ENCODE measurements at regions not wholly inside any gene's neighbourhood (a gene's known extent, or its start where the extent isn't known, plus 50 kb on each side); places are given as distances from the start of the nearest gene placed in this dataset.

DNA sequence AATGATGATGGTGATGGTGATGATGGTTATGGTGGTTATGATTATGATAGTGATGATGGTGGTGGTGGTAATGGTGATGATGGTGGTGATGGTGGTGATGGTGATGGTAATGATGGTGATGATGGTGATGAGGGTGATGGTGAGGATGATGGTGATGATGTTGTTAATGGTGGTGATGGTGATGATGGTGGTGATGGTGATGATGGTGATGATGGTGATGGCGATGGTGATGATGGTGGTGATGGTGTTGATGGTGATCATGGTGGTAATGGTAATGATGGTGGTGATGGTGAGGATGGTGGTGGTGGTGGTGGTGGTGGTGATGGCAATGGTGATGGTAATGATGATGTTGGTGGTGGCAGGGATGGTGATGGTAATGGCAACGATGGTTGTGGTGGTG lies 1222.5 kb downstream of the BRD1 start:
- no peak for DNase-seq

DNA sequence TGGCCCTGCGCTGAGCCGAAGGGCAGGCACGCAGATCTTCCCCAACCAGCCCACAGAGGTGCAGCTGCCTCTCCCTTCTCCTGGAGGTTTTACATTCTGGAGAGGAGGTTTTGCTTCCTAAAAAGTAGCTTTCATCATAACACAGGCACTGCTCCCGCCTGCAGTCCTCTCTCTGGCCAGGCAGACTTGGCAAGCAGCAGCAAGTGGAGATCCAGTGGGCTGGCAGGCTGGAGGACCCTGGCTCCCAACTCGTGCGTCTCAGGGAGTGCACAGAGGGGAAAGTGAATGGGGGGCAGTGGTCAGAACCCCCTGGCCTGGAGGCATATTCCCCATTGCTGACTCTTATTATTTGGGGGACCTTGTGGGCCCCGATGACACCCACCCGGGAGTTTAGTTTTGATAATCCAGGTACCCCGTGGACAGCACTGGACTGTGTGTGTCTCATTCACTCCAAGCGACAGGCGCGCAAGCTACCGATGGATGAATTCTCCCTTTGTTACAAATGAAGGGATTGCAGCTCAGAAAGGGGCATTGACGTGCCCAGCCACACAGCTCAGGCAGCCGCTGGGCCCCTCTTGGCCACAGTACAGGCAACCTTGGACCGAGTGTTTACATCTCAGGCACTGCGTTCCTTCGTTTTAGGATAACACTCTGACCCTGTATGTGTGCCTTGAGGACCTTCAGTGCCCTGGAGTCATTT lies 1223.9 kb downstream of the BRD1 start:
- no peak for DNase-seq

DNA sequence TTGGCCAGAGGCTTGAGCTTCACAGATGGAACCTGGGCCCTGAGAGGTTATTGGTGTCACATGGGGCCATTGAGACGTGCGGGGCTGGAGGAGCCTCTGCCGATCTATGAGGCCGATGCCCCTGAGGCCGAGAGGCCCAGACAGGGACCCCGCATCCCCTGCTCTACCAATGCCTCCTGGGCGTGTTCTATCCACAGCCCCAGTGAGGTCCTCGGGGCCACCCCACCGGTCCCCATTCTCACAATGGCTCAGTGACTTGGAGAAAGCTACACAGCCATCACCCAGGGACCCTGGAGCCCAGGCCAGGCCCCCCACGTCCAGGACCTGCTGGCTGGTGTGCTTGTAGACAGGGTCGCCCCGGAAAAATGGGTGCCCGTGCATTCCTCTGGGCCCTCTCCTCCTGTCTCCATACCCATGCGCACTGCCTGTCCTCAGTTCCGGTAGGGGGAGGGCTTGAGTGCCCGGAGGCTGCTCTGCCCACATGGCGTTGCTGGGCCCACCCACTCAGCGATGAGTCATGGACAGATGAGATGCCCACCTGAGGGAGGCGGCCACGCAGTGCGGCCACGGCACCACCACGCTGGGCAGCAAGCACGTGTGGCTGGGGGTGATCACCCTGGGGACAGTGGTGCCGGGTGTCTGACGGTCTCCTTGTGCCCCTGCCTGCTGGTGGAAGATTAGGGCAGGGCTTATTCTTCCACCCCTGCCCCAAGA lies 1224.7 kb downstream of the BRD1 start:
- no peak for DNase-seq

DNA sequence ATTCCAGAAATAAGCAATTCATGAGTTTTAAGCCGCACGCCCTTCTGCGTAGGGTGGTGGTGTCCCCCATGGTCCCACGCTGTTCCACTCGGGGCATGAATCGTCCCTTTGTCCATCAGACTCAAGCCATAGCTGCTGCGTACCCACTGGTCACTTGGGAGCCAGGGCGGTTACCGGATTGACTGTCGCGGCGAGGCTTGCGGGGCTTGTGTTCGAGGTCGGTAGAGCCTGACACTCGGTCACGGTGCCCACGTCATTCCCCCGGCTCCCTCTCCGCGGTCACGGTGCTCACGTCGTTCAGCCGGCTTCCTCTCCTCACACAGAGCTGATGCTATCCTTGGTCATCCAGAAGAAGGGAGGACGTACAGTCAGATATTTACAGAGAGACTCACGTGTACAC lies 1227.0 kb downstream of the BRD1 start:
- no peak for DNase-seq

DNA sequence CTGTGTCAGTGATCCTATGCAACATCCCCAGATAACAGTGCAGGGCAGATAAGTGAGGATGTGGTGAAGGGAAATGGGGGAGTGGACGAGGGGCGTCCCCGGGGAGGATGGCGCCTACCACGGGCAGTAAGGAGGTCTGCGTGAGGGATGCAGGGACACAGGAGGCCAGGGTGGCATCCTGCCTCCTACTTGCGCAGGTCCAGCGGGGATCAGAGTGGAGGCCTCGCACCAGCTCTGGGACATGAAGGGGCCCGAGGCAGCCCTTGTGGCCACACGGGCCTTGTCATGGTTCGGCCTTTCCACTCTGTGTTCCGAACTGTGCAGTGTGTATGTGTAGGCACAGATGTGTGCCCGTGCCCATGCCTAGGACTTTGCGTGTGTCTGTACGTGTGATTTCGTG lies 1227.5 kb downstream of the BRD1 start:
- no peak for DNase-seq

DNA sequence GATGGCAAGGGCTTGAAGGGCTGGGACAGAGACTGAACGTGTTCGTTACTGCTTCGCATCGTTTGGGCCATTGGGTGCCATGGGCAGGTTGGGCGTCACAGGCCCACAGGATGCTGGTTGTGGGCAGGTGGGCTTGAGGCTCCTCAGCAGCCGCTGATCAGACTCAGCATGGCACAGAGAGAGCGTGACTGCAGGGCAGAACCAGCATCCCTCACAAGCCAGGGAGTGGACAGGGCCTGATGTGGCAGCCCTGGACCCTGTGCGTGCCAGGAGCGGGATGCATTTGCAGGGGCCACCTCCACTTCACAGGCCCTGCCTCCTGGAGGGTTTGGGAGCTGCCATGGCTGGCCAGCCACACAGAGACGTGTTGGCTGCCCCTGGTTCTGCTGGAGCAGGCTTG lies 1228.3 kb downstream of the BRD1 start:
- DNase-seq, result no peak

DNA sequence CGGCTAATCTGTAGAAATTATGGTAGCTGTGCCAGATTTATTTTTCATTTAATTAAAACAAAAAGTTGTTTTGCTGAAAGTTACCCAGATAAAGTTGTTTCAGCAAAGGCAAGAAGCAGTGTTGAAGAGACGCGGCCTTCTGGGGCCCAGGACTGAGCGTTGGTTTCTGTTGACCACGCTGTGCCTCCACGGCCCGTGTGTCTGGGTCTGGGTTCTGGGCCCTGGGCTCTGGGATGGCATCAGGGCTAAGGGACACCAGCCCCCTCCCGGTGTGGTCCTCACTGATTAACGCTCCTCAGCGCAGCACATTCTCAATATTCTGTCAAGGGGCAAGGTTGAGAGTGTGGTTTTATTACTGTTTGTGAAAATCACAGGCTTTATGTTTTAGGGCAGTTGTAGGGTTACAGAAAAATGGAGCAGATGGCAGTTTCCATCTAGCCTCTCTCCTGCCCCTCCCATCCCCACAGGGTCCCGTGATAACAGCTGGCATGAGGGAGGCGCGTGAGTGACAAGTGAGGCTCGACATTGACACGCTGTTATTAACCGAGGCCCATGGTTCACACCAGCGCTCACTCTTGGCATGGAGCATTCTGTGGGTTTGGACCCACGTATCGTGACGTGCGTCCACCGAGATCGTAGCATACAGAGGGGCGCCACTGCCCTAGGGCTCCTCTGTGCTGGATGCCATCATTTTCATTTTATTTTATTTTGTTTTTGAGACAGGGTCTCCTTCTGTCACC lies 1231.4 kb downstream of the BRD1 start:
- DNase-seq, result no peak

DNA sequence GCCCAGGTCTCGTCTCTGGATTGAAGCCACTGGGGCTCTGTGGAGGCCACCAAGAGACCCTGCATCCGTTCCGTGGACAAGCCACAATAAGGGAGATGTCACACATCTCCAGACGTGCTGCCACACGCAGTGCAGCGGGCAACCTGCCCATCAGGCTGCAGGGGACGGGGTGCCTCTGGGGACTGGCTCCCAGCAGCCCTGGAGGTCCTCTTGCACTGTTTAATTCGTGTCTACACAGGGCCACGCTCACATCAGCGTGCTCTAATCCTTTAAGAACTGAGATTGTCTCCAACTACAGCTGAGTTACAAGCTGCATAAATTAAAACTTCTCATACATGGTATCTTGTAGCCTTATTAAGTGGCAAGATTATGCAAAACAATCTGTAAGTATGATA lies 1232.2 kb downstream of the BRD1 start:
- no peak for DNase-seq

DNA sequence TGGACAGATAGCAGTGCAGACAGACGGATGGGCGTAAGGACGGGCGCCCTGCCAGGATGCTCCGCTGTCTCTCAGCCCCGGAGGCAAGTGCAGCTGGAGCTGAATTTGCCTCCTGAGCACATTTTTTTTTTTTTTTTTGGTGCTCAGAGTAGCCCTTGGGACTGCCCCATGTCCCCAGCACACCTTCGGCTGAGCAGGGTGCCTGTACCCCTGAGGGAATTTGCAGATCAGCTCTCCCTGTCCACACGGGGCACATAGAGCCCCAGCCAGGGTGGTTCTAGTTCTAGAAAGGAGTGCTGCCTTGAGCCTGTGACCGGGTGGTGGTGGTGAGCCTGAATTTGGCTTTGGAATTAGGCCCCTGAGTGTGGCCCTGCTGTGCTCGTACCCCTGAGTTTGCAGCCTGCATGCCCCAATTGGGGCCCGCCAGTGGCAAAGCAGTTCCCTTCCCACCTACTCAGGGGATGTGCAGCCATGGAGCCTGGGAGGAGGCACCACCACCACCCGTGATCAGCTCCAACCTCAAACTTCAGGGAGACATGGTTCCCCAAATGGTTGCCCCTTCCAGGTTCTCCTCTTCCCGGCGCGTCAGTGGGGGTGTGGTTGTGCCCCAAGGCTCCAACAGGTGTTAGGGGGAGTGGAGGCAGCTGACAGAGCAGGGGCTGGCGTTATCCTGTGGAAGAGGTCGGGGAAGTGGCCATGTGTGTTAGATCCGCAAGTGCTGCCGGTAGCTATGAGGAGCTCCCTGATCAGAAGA lies 1232.7 kb downstream of the BRD1 start:
- no peak for DNase-seq

DNA sequence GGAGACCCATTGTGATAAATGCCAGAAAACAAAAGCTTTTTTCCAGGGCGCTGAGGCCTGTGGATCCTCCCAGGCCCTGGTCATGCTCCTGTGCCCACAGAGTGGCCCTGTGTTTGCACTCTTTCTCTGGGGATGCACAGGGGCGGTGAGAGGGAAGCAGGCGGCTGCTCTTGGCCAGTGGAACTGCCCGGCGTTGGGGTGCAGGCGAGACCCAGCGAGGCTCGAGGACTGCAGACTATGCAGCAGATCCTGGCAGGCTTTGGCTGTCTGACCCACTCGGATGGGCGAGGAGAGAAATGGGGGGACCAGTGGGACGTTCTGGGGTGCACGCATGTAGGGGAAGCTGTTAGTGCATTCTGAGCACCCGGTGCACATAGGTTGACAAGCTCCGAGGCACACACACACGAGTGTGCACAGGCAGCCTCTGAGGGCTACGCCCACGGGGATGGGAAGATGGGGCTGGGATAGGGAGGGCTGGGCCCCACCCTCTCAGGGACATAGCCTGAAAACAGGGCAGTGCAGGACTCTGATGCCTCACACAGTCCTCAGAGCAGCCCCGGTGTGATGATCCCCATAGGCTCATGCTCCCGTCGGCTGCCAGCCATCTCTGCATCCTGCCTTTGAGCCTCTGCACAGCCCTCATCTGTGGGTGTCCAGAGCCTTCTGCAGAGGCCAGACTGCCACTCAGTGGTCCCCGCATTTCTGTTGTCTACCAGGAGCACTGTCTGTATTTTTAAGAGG lies 1233.5 kb downstream of the BRD1 start:
- no peak for DNase-seq

DNA sequence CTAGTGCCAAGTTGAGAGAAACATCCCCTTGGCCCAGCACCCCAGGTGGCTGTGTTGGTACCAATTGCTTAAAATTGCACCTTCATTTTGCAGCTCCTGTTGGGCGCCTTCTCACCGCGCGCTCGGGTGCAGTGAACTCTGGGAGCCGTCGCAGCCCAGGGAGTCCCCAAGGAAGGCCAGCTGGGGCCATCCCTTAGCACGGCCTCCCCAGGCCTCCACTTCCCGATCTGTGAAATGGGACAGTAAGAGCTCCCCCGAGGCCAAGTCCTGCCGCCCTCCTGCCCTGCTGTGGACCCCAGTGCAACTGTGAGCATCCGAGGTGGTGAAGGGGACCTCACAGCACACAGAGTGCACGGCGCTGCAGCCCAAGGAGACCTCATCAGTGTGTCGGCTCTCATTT lies 1234.1 kb downstream of the BRD1 start:
- DNase-seq, result no peak

DNA sequence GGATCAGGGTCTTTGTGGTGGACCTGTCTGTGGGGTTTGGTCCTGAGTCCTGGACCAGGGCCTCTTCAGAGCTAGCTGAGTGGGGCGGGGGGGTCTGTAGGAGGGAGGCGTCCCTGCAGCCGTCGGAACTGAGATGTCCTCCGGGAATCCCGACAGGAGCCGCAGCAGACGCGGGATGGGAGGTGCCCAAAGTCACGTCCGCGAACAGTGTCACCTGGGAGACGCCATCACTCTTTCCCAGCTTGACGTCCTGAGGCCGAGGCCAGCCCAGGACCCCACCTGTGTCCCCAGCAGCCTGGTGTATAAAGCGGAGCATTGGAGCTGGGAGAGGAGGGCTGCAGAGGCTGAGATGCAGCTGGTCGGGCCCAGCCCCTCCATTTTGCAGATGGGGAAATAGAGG lies 1234.7 kb downstream of the BRD1 start:
- no peak for DNase-seq

DNA sequence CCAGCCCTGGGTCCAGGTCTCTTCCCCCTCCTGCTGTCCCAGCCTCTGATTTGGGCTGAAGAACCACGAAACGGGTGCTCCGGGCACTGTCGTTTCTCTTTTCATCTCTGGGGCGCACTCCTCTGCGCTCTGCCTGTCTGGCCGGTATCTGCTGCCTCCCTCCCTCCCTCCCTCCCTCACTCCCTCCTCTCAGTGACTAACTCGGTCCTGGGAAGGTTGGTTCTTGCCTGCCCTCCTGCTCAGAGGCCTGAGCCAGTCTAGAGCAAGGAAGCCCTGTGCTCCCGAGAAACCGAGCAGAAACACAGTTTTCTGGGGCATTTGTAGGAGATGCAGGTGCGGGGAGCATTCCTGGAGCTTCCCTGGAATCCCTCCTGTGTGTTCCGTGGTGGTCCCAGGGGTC lies 1235.2 kb downstream of the BRD1 start:
- no peak for DNase-seq

DNA sequence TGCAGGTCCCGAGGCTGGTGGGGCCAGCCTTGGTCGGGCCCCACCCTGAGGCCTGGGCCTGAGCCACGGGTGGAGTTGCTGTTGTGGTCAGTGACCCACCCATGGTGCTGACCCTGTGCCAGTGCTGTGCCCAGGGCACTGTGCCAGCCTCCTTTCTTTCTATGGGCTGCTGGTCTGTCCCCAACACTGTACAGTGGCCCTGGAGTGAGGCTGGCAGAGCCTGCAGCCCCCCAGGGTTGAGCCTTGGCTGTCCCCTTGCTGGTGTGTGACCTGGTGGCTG lies 1235.7 kb downstream of the BRD1 start:
- DNase-seq, result no peak

DNA sequence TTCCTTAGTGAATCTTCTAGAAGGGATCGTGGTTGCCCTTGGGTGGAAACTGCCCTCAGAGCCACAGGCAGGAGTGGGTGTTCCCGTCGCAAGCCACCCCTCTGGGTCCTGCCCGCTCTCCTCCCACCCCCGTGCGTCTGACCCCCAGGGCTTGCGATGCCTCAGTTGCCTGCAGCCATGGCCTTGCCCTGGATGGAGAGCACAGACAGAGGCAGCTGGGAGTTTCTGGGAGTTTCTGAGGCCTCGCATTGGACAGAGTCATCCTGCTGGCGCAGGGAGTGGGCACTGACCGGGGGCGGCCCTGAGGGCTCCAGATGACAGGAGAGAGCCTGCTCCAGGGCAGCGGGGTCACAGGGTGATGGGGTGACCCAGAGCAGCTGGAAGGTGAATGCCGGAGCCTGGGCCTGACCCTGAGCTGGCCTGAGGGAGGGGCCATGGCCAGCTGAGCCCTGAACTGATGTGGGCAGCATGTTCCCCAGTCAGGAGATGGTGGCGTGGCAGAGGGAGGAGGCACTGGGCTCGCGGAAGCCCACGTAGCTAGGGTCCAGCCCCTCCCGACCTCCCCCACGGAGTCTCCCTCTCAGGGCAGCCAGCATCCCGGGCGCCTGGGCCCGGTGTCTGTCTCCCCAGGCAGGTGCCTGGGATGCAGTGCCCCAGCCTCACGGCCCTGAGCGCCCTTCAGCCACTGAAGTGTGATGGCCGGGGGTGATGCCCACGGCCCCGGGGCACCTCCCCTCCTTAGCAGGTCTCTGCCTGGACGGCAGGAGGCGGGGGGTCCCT lies 1236.2 kb downstream of the BRD1 start:
- DNase-seq, result no peak

DNA sequence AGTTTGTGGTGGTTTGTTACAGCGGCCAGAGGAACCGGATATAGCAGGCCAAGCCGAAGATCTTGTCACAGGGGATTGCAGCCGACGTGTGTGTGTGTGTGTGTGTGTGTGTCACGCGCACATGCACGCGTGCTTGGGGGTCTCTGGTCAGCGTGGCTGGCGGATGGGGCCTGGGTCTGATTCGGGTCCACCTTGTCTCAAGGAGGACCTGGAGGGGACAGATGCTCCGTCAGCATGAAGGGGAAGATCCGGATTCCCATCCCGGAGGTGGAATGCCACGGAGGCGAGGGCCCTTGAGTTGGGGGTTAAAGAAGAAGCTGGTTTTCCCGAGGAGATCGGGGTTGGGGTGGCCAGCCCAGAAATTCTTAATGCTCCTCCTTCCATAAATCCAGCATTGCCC lies 1237.8 kb downstream of the BRD1 start:
- no peak for DNase-seq

DNA sequence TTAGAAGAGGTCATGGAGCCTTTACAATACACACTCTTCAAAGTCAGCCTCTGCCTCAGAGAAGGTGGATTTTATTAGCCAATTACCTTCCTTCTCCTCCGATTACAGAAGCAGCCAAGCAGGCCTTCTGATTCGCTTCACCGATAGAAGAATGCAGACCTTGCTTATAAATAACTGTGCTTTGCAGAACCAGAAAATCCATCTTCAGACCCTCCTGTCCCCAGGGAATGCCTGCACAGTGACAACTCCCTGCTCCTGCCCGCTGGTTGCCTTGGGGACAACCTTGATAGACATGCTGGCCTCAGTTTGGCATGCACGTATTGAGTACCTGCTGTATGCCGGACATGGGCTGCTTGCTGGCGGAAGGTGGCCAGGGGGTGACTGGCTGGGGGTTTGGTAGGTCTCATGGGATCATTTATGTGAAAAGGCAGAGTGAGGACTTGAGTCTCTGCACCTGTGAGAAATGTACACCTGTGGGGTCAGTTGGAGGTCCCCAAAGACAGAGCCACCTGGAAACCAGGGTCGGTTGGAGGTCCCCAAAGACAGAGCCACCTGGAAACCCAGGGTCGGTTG lies 1238.7 kb downstream of the BRD1 start:
- DNase-seq, result no peak

DNA sequence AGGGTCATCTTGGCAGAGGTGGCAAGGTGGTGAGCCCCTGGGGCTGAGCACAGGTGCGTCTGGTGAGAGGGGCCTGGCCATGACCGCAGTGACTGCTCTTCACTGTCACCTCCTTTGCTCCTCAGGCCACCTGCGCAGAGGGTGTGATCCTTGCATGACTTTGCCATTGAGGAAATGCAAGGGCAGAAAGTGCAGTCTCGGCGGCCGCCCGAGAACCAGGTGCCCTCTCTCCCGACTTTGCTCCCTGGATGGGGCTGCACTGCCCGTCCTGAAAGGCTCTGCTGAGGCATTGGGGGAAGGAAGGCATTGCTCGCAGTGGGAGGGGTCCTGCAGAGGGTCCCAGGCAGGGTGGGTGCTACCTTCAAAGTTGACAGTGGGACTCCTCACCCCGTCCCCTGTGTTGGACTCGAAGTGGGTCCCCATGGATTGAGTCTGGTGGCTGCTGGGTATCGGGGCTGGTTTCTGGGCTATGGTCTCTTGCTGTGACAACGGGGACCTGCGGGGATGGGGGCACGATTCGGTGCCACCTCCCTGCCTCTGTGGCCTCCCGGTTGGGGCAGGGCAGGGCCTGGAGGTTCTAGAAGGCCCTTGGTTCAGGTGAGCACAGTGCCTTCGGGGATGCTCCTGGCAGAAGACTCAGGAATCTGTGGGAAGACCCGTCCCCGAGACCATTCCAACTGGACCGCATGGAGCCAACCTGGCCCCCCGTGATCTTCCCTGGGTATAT lies 1239.4 kb downstream of the BRD1 start:
- no peak for DNase-seq

DNA sequence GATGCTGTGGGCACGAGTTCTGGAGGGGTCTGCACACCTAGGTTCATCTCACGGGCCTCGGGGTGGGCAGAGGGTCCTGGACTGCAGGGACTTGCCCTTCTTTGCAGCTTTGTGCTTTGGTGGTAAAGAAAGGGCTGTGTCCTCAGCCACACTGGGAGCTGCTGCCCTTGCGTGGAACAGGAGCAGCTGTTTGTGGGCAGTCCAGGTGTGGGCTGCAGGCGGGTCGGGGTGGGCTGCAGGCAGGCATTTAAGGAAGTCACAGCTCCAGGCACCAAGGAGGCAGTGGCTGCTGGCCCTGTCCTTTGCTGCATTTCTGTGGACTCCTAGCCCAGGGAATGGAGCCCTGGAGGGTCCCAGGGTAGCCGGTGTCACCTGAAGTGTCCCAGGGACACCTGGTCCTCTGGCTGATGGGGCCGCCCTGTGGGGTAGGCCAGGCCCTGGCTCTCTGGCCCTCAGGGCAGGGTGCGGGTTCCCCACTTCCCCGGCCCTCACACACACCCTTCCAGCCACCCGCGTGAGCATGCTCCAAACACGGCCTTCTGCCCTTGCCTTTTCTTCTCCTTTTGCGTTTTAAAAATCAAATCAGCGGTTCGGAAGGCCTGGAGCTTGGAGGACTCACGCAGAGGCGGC lies 1240.3 kb downstream of the BRD1 start:
- DNase-seq, result no peak

DNA sequence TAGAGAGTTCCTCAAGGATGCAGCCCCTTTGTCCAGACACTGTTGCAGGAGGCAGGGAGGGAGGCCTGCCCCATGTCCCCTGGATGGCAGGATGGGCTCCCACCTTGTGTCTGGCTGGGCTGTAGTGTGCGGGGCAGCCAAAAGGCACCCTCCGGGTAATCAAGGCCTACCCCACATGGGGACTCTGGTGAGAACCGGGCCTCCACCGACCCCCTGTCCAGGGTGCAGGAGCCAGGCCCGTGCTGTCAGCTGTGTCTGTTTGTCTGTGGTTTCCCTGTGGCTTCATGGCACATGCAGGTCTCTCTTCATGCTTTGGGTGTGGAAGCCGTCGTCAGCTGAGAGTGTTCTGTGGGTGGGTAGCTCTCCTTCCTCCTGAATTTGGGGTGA lies 1240.9 kb downstream of the BRD1 start:
- DNase-seq, result no peak
